ENCODE measurements at regions not wholly inside any gene's neighbourhood (a gene's known extent, or its start where the extent isn't known, plus 50 kb on each side); places are given as distances from the start of the nearest gene placed in this dataset.
"Not testable (repeated sequence)": the region's sequence is repeated elsewhere in the genome, so short reads cannot be mapped to it uniquely, and the experiment has no call there.

- DNase-seq (ENCODE audit: low spot score): not testable (repeated sequence)
Measured at GRCh38 chr18:14460364-14460763, 83.0 kb downstream of the POTEC start.

GRCh38 chr18:14459826-14460225, 83.6 kb downstream of the POTEC start:
- not testable (repeated sequence) for DNase-seq (ENCODE audit: low spot score)

DNA sequence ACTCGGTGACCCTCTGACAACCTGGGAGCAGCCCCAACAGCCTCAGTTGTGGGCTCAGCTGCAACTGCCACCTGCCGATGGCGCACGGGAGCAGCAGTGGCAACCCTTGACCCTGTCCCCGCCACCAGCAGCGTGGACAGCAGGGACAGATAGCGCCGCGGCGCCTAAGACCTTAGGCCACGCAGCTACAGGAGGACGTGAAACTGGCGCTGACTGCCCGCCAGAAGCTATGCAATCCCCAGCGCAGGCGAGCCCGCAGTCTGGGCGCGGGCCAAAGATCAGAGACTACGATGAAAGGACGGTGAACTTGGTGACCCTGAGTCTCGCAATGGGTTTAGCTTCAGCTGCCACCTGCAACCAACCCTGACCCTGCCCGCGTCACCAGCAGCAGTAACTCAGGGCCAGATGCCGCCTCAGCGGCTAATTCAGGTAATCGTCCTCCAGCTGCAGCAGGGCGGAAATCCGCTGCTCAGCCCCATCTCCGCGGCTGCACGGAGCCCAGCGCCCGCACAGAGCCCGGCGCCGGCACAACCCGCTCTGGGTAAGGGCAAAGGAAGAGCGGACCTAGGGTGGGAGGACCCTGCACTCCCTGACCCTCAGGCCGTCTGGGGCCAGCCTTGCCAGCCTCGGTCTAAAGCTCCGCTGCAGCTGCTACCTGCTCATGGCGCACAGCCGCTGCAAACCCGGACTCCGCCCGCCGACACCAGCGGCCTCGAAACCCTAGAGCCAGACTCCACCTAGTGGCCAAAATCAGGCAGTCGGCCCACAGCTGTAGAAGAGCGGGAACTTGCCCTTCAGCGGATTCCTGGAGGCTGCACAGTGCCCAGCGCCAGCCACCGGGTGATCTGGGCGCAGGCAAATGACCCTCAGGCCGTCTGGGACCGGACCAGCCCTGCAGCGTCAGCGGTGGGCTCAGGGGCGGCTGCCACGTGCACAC, 85.1 kb downstream of the POTEC start:
- peak; percentile 40 for DNase-seq (ENCODE audit: low spot score)

DNA sequence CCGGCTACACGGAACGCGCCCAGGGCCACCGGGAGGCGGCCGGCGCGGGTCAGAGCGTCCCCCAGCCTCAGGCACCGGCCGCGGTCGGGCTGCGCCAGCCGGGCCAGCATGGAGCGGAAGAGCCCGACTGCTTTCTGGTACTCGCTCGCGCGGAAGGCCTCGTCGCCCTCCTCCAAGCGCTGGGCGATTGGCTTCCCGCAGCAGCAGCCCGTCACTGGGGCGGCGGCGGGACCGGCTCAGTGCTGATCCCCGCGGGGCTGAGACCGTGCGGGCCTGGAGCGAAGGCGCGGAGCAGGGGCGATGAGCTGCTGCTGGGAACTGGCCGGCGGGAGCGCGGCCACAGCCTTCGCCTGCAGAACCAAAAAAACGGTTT, 92.8 kb downstream of the POTEC start:
- DNase-seq (ENCODE audit: low spot score): not testable (repeated sequence)

DNA sequence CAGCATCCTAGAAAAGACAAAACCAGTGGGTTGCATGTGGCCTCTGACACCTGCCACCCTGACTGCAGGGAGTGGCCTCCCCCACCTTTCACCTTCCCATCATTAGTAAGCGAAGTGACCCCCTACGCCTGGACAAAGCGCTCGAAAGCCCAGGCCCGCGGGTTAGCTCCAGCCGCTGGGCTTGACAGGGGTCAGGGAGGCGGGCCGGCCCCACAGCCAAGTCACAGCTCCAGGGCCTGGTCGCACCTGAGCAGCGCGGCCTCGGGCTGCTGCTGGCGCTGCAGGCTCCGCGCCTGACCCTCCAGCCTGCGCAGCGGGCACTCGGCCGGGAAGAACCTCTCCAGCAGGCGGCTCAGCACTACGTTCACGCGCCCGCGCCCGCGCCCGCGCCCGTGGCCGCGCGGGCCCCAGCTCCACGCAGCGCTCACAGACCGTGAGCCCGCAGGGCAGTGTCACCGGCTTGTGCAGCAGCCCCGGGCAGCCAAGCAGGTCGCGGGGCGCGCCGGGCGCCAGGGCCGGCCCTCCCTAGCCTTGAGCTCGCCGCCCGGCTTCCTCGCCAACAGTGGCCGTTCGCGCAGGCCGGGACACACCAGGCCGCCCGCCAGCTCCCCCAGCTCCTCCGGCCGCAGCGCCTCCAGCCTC, 93.3 kb downstream of the POTEC start:
- DNase-seq (ENCODE audit: low spot score): not testable (repeated sequence)

- DNase-seq (ENCODE audit: low spot score): not testable (repeated sequence)
Measured at GRCh38 chr18:14449062-14449461, 94.3 kb downstream of the POTEC start.

DNA sequence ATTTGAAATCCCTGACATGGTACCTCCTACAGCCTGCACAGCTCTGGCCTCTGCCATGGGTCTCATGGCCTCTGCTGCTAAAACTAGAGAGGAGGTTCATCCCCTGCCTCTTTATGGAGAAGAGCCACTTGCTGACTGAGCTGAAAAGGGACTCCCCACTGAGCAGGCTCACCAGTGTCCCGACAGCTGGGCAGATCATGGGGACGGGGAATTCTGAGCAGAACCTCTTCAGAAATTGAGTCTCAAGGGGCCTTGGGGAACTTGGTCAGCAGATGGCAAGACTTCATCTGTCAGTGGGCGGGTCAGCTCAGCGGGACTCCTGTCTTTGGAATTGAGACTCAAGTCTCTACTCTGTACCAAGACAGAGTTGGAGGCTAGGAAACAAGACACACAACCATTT, 95.7 kb downstream of the POTEC start:
- not testable (repeated sequence) for DNase-seq (ENCODE audit: low spot score)

DNA sequence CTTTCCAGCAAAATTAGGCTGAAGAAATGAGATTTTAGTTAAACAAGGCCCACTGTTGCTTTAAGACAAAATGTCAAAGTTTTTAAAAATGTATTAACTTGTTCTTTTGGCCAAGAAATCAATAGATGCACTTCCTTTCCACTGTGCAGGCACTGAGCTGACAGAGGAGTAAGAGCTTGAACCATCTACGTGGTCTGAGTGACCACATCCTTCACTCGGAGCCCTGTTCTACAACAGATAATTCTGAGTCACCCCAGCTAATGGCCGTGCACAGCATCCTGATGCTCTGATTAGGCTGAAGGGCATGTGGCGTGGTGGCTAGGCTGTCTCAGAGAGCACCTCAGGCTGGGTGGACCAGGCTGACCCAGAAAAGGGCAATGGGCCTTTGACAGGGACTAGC, 107.9 kb downstream of the POTEC start:
- DNase-seq (ENCODE audit: low spot score): not testable (repeated sequence)

- DNase-seq (ENCODE audit: low spot score): not testable (repeated sequence)
Measured at GRCh38 chr18:14432371-14432770, 111.0 kb downstream of the POTEC start.

GRCh38 chr18:14431031-14431521, 112.3 kb downstream of the POTEC start:
- peak; percentile 55 for DNase-seq (ENCODE audit: low spot score)

DNA sequence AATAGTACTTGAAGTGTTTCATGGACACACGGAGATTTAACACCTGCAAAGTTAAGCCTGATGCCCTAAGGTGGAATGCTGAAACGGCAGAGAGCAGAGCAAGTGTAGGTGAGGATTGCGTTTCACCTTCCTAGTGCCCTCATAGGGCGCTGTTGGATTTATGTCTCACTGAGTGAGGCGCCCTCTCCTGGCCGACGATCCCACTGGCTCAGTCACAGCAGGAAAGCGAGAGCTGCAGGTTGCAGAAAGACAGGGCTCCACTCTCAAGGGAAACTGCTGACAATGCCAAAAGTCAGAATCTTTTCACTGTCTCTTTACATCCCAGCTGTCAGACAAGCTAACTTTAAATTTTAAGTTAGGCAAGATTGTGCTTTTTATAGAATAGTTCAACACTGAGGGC, 127.6 kb downstream of the POTEC start:
- DNase-seq (ENCODE audit: low spot score): peak; percentile 9

DNA sequence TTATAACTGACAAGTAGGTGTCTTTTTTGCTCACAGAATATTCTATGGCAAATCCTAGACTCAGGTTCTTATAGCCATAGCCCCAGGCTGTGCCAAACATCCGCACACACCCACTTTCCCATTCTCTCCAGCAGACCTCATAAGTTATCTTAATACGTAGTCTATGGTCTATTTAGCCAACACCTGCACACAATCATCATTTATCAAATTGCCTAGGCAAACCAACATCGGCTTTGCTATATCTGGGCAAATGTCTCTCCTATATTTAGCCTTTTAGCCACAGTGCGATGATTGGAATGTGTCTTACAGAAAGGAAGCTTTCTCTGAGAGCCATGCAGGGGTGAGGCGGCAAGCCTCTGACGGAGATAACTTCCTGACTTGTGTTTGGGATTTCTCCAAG, 128.0 kb downstream of the POTEC start:
- not testable (repeated sequence) for DNase-seq (ENCODE audit: low spot score)

DNA sequence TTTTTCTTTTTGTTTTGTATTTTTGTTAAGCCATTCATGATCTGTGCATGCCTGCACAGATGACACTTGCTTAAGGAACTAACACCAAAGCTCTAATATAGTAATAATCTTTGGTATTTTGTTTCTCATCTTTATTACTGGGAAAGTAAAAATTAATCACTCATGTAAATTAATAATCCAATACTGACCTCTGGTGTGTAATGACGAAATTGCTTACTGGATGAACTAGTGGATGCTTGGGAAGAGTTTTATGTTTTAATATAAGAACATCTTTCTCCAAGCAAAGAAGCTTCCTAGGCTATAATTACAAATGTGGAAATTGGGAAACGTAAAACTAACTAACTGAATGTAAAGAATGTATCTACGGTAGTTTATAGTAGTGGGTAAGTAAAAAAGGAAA, 147.9 kb downstream of the POTEC start:
- DNase-seq (ENCODE audit: low spot score): not testable (repeated sequence)

DNA sequence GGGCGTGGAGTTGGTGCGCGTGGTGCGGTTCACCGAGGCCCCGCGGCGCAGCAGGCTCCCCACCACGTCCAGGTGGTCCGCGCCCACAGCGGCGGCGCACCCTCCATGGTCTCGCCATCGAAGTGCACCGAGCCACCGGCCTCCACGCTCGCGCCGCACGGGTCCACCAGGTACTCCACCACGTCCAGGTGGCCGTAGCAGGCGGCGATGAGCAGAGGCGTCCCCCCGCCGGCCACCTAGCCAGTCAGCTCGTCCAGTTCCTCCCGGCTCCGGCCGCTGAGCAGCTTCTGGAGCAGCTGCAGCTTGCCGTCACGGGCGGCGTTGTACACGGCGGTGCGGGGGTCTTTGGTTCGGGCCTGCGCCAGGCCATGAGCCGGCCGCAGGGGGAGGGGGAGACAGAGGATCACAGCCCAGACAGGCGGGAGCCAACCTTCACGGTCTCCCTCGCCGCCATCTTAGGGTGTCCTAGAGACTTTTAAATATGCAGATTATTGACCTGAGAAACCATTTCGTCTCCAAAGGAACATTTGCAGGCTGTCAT, 149.8 kb downstream of the POTEC start:
- DNase-seq (ENCODE audit: low spot score): not testable (repeated sequence)

DNA sequence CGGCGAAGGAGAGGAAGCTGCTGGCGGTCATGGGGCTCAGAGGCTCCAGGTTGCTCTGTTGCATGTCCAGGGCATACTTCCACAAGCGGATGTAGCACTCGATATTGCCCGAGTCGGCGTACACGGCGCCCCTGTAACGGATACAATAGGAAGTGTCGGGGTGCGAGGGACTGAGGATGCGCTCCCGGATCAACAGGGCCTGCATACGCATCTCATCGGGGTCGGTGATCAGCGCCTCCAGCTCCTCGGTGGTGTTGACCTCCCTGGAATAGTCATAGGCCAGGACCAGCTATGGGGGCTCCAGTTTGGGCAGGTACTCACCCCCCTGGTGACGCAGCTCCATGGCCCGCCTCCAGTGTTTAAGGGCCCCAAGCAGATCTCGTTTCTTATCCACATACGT, 150.8 kb downstream of the POTEC start:
- not testable (repeated sequence) for DNase-seq (ENCODE audit: low spot score)

DNA sequence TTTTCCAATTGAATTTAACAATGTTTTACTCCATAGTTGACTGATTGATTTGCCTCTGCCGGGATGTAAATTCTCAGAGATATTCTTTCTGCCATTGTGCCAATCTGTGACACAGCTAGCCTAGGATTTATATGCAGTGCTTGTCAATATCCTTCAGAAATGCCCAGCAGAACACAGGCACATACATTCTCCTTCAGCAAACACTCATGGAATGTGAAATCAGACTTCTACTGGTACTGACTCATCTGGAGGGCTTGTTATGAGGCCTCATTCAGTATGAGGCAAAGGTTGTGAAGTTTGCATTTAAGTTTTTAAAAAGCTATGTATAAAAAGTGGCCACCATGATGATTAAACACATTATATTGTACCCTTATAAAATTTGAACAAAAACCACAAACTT, 158.4 kb downstream of the POTEC start:
- not testable (repeated sequence) for DNase-seq (ENCODE audit: low spot score)

DNA sequence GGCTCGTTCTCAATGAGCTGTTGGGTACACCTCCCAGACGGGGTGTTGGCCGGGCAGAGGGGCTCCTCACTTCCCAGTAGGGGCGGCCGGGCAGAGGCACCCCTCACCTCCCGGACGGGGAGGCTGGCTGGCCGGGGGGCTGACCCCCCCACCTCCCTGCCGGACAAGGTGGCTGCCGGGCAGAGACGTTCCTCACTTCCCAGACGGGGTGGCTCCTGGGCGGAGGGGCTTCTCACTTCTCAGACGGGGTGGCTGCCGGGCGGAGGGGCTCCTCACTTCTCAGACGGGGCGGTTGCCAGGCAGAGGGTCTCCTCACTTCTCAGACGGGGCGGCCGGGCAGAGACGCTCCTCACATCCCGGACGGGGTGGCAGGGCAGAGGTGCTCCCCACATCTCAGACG, 160.7 kb downstream of the POTEC start:
- DNase-seq (ENCODE audit: low spot score): not testable (repeated sequence)

GRCh38 chr18:14379489-14379888, 163.9 kb downstream of the POTEC start:
- not testable (repeated sequence) for DNase-seq (ENCODE audit: low spot score)

DNA sequence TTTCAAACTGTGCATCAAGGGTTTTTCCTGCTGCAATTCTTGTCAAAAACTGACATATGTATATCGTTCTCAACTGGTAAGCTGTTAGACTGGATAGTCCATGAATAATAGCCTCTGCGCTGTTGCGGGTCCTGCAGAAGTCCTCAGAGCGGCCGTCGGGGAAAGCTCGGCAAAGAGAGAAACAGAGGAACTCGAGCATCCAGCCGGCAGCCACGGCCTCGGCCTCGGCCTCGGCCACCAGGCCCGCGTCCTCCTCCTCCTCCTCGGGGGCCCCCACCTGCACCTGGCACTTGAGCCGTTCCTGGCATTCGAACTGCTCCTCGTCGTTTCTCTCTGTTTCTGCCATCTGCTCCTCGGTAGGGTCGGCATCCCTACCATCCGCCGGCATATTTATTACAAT, 165.0 kb downstream of the POTEC start:
- DNase-seq (ENCODE audit: low spot score): not testable (repeated sequence)

DNA sequence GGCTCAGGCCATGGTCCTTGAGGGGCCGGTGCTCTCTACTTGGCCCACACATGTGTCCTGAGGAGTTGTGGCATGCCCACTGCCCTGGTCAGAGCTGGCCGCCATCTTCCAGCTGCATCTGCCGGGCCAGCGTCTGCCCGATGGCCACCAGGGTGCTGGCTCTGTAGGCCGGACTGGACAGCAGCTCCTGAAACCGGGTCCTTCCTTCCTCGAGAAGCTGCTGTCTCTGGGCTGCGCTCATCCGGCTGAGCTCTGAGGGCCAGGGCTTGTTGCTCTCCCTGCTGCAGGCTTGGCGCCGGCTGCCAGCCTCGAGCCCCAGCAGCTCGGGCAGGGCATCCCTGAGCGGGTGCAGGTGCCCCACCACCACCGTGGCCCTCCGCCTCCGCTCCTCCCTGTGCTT, 182.1 kb downstream of the POTEC start:
- DNase-seq (ENCODE audit: low spot score): not testable (repeated sequence)

GRCh38 chr18:14357553-14358297, 185.7 kb downstream of the POTEC start:
- DNase-seq (ENCODE audit: low spot score): not testable (repeated sequence)

DNA sequence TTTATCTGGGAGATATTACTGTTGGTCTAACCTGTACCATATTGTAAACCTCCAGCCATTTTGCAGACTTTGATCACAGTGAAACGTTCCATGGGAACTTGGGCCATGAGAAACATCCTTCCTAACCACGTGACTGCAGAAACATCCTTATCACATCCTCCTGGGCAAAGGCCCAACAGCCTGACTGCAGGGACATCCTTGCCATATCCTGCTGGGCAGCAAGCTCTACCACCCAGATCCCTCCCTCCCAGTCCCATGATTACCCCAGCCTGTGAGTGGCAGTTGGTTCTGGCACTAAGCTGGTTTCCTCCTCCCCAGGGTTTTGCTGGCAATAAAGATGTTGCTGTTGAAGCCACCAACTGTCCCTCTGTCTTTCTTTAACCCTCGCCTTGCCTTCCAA, 201.2 kb downstream of the POTEC start:
- DNase-seq (ENCODE audit: low spot score): not testable (repeated sequence)
